Caco-2 (cell line): ENCODE measurements at regions not wholly inside any gene's neighbourhood (a gene's known extent, or its start where the extent isn't known, plus 50 kb on each side); places are given as distances from the start of the nearest gene placed in this dataset.

Source experiments
- BruUV-seq: library from RNA; stranded (reverse); fragments of 400-500 nt; replicated peaks from 2 replicates; lab custom pipeline; 2021; lab: Mats Ljungman, UMichigan
- CTCF ChIA-PET: fragments of 300-600 bp; sonication (Branson Sonifier 250); formaldehyde crosslinking; loops from one replicate; lab custom pipeline; 2022; ENCODE audit warnings: antibody characterized with exemption; lab: Charles Lee
- POLR2A ChIA-PET: fragments of 300-600 bp; sonication (Branson Sonifier 250); formaldehyde crosslinking; loops from one replicate; lab custom pipeline; 2022; ENCODE audit warnings: antibody characterized with exemption; lab: Charles Lee
- DNase-seq, 2 experiments: peaks; one replicate each; pipeline versions ENCODE4 v3.0.0 to v3.0.0-alpha.2; 2020 to 2022
- H3K27me3 ChIP-seq: replicated peaks from 2 replicates; pipeline ENCODE4 v1.6.0; 2011; ENCODE audit warnings: low read length; ENCODE audit not compliant: control insufficient read depth, insufficient read depth
- H3K36me3 ChIP-seq: 2 replicates; pipeline ENCODE4 v1.5.1; 2011; ENCODE audit warnings: low read length; ENCODE audit not compliant: control insufficient read depth, insufficient read depth
- H3K4me1 ChIP-seq: fragments of 250-450 bp; sonication (Bioruptor Pico); 2 replicates; pipeline ENCODE4 v1.5.1; 2020; ENCODE audit warnings: mild to moderate bottlenecking
- H3K4me3 ChIP-seq: 2 replicates; pipeline ENCODE4 v1.5.1; 2011; ENCODE audit warnings: low read depth, mild to moderate bottlenecking, control low read depth, low read length
- H3K9me3 ChIP-seq: fragments of 250-450 bp; sonication (Bioruptor Pico); 2 replicates; pipeline ENCODE4 v1.5.1; 2020; ENCODE audit warnings: mild to moderate bottlenecking, moderate library complexity
- H3K27ac Mint-ChIP-seq: one replicate; pipeline ENCODE4 v1.8.0; 2022; ENCODE audit warnings: mixed read lengths; ENCODE audit not compliant: unreplicated experiment
- H3K27me3 Mint-ChIP-seq: one replicate; pipeline ENCODE4 v1.8.0; 2022; ENCODE audit warnings: mixed read lengths; ENCODE audit not compliant: insufficient read depth, unreplicated experiment
- H3K36me3 Mint-ChIP-seq: one replicate; pipeline ENCODE4 v1.8.0; 2022; ENCODE audit warnings: mild to moderate bottlenecking, mixed read lengths; ENCODE audit not compliant: insufficient read depth, unreplicated experiment
- H3K4me1 Mint-ChIP-seq: one replicate; pipeline ENCODE4 v1.8.0; 2022; ENCODE audit warnings: low read depth, mixed read lengths; ENCODE audit not compliant: unreplicated experiment
- H3K4me3 Mint-ChIP-seq: one replicate; pipeline ENCODE4 v1.8.0; 2022; ENCODE audit warnings: mild to moderate bottlenecking, moderate library complexity, mixed read lengths; ENCODE audit not compliant: unreplicated experiment
- H3K9me3 Mint-ChIP-seq: one replicate; pipeline ENCODE4 v1.8.0; 2022; ENCODE audit warnings: mixed read lengths; ENCODE audit not compliant: unreplicated experiment
- CTCF ChIP-seq, 2 experiments: fragments of 200-600 bp in 1 of 2; IDR thresholded peaks; 1 replicate in 1 of 2; 2 replicates in 1 of 2; pipeline versions ENCODE4 v1.5.1 to v1.8.0; 2011 to 2022; ENCODE audit warnings: antibody characterized with exemption in 1 of 2, control low read depth in 1 of 2, inconsistent platforms in 1 of 2, low read depth in 1 of 2, low read length in 1 of 2, mild to moderate bottlenecking in 1 of 2, moderate library complexity in 1 of 2; ENCODE audit not compliant: insufficient read depth in 1 of 2, severe bottlenecking in 1 of 2, unreplicated experiment in 1 of 2
- intact Hi-C: fragments of 100-400 bp; cut with micrococcal nuclease; formaldehyde crosslinking; loops from one replicate; pipeline ENCODE4 v1.10.0; 2022; ENCODE audit not compliant: unreplicated experiment

DNA sequence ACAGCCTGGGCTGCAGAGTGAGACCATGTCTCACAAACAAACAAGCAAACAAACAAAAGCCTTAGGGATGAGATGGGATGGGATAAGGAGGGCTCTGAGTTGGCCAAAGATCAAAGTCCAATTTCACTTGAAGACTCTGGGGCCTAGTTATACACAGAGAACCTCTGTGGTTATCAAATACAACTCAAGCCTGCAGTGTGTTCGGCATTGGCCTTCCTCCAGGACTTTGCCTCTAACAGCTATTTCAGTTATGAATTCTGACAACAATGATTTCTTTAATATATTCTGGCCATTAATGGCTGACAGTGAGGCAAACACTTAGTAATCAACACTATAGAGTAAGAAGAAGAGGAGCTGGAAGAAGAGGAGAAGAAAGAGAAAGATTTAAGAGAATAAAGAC lies 171.1 kb downstream of the PDGFRA start:
- Mint-ChIP-seq H3K4me1 (no peaks in the 10 kb centered on the region), H3K27me3 (peaks cover 7% of the 10 kb centered on the region), H3K9me3 (no peaks in the 10 kb centered on the region), H3K4me3 (no peak overlapping the region), H3K36me3 (no peaks in the 10 kb centered on the region), H3K27ac (no peak overlapping the region)
- no peak for TF ChIP-seq CTCF (IDR thresholded peaks at IDR 0.05; ENCODE audit: insufficient read depth in 1 of 2, low read depth in 1 of 2, low read length in 1 of 2, severe bottlenecking in 1 of 2, unreplicated experiment in 1 of 2)
- DNase-seq = no peak
- no peaks in the 10 kb centered on the region for H3K4me1 ChIP-seq
- no TSS peak for BruUV-seq
- no peaks in the 10 kb centered on the region for H3K27me3 ChIP-seq
- no peak overlapping the region for H3K4me3 ChIP-seq
- no peaks in the 10 kb centered on the region for H3K9me3 ChIP-seq
- H3K36me3 ChIP-seq = no peaks in the 10 kb centered on the region
- intact Hi-C loops = no loop called here
- ChIA-PET CTCF (no interaction called here), POLR2A (no interaction called here)

- Histone ChIP-seq H3K4me3 (no peak overlapping the region), H3K27me3 (no peaks in the 10 kb centered on the region), H3K36me3 (no peaks in the 10 kb centered on the region), H3K9me3 (no peaks in the 10 kb centered on the region), H3K4me1 (no peaks in the 10 kb centered on the region)
- no peak overlapping the region for H3K4me3 Mint-ChIP-seq
- H3K4me1 Mint-ChIP-seq = no peaks in the 10 kb centered on the region
- POLR2A ChIA-PET = no interaction called here
- no peak for DNase-seq
- peaks cover 7% of the 10 kb centered on the region for H3K27me3 Mint-ChIP-seq
- BruUV-seq = no TSS peak
- no peaks in the 10 kb centered on the region for H3K9me3 Mint-ChIP-seq
- CTCF ChIA-PET = no interaction called here
- H3K36me3 Mint-ChIP-seq = no peaks in the 10 kb centered on the region
- no peak overlapping the region for H3K27ac Mint-ChIP-seq
- intact Hi-C loops = no loop called here
- TF ChIP-seq CTCF (IDR thresholded peaks at IDR 0.05; ENCODE audit: insufficient read depth in 1 of 2, low read depth in 1 of 2, low read length in 1 of 2, severe bottlenecking in 1 of 2, unreplicated experiment in 1 of 2) = no peak
Measured at GRCh38 chr4:54400802-54401201, 171.7 kb downstream of the PDGFRA start.

DNA sequence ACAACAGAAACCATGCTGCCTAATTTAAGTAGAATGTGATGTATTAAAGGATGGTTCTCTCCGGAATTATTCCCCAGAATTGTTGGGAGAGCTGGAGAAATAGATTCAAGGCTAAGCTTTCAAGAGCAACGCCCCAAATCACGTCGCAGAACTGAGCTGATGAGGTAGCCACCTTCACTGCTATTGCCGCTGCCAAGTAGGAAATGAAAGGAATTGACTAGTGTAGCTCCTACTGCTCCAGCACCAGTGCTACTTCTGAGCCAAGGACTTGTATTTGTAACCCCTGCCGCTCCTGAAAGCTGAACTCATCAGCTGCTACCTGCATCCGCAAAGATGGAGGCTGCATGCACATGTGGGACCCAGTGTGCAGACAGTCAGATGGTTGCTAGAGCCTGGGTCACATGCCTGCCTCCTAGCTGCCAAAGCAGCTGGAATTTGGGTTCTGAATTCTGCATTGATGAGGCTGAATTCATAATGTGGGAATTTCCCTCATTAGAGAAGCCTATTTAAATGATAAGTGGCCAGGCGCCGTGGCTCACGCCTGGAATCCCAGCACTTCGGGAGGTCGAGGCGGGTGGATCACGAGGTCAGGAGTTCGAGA lies 173.9 kb downstream of the PDGFRA start:
- no peak overlapping the region for H3K4me3 Mint-ChIP-seq
- H3K27me3 Mint-ChIP-seq = peaks cover 9% of the 10 kb centered on the region
- no peaks in the 10 kb centered on the region for H3K36me3 ChIP-seq
- H3K36me3 Mint-ChIP-seq = no peaks in the 10 kb centered on the region
- H3K4me3 ChIP-seq = no peak overlapping the region
- BruUV-seq = no TSS peak
- no peak for DNase-seq
- H3K4me1 ChIP-seq = no peaks in the 10 kb centered on the region
- no peak overlapping the region for H3K27ac Mint-ChIP-seq
- no peak for TF ChIP-seq CTCF (IDR thresholded peaks at IDR 0.05; ENCODE audit: insufficient read depth in 1 of 2, low read depth in 1 of 2, low read length in 1 of 2, severe bottlenecking in 1 of 2, unreplicated experiment in 1 of 2)
- no peaks in the 10 kb centered on the region for H3K4me1 Mint-ChIP-seq
- H3K9me3 ChIP-seq = no peaks in the 10 kb centered on the region
- no peaks in the 10 kb centered on the region for H3K27me3 ChIP-seq
- intact Hi-C loops = no loop called here
- ChIA-PET POLR2A (no interaction called here), CTCF (no interaction called here)
- H3K9me3 Mint-ChIP-seq = no peaks in the 10 kb centered on the region
